ENCODE measurements at regions not wholly inside any gene's neighbourhood (a gene's known extent, or its start where the extent isn't known, plus 50 kb on each side); places are given as distances from the start of the nearest gene placed in this dataset.

DNA sequence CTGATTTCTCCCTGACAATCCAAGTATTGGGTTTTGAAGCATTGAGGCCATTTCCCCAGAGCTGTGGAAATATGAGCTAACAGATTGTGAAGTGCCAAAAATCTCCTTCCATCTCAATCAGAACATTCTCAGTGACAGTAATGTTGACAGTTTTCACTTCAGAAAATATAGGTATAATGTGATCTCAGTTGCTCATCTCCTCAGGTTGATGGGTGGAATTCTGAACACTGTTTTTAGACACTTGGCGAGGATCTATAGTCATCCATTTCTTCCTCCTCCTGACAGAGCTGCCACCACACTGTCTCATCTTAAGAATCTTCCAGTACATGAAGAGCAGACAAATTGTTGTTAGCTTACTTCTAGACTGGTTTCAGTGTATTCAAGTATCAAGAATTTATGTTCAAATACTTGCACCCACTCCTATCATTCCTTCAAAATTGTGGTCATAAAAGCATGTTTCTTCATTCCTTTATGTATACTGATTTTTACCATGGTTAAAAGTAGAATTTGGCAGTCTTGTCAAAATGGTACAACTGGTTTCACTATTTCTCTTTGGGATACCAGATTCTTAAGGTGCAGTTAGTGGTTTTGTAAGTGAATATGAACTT is 199.7 kb upstream of the TLE4 start:
- no peak for DNase-seq

DNA sequence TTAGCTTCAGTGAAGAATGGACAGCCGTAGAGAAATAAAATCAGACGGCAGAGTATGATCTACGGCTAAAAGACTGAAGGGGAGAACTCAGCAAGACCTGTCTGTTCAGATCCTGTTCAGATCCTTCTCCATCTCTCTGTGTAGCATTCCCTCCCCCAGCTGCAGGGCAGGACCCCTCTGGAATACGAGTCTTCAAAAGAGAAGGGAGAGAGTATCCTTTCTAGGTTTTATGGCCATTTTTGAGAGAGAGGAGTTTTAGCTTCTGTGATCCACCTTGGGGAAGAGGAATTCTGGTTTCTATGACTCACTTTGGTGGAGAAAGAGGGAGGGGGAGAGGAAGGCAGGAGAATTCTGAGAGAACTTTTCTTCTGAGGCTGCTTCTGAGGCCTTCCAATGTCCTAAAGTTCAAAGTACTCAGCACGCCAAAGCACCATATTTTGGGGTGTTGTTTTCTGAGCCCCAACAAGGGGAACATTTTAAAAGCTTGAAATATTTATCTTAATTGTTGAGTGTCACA is 194.4 kb upstream of the TLE4 start:
- DNase-seq = no peak

DNA sequence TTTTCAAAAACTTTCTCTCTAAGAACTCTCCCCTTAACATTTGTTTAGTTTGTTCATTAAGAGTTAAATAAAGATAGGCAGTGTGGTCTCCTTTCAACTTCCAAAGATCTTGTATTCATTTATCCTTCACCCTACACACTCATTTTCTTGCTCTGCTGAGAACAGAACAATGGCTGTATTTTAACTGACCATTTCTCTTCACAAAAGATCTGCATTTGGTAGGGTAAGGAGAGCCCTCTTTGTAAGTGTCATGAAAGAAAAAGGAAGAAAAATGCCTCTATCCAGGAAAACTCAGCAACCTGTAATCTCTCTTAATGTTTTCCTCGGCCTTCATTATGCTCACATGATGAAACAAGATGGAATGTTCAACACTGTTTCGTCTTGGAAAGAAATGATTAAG is 193.7 kb upstream of the TLE4 start:
- no peak for DNase-seq

DNA sequence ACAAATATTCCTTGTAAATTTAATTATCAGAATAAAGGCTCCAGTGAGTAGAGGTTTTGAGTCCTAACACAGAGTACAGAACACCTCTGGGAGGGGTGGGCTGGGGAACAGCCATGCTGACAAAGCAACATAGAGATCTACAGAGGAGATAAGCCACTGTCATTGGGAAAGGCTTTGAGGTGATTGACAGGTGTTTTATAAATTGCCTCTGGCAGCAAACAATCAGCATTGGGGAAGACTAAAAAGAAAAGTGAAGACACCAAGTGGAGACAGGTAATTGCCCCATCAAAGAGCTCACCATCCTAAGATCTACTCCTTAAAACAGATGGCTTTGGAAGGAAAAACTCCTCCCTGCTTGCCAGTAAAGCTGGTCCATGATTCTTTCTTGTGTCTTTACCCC is 189.7 kb upstream of the TLE4 start:
- no peak for DNase-seq

DNA sequence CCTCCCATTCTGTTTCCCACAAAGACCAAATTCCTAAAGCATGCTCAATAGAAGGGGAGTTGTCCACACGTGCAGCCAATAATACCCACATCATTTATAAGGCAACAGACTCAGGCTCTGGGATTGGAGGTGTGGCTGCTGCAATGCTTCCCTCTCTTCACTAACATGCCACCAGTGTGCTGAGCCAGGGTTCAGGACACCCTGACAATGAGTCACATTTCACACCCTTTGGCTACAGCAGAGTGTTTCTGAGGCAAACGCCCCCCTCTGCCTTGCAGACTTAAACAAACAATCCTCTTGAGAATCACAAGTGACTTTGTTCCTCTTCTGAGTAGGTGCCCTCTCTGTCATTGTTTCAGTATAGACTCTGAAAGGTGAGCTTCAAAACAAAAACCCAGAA is 189.3 kb upstream of the TLE4 start:
- no peak for DNase-seq

DNA sequence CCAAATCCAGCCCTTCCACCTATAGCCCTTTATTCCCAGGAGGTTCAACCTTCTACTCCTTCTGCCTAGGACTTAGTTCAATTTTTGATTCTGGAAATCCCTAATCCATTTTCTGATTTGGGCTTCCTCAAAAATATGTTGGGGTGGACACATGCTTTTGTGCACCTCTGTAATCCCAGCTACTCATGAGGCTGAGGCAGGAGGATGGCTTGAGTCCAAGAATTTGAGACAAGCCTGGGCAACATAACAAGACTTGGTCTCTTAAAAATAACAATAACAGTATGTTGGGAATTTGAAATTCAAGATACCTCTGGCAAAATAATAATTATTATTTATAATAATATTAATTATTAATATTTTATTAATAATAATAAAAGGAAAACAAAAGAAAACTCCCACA is 188.7 kb upstream of the TLE4 start:
- DNase-seq = no peak

DNA sequence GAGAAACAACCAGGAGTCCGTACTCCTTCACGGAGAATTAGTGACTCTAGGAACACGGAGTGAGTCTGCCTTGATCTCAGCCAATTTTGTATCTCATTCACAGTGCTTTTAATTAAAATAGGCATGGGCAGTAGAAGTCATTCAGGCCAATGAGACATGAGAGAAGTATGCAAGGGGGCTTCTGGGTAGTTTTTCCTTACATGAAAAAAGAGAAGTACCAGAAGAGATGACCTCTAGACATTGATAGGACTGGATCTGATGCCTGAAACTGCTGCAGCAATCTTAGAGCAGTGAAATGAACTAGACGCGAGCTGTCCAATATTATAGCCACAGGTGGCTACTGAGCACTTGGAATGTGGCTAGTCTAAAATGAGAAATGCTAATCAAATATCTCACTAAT is 187.7 kb upstream of the TLE4 start:
- no peak for DNase-seq

DNA sequence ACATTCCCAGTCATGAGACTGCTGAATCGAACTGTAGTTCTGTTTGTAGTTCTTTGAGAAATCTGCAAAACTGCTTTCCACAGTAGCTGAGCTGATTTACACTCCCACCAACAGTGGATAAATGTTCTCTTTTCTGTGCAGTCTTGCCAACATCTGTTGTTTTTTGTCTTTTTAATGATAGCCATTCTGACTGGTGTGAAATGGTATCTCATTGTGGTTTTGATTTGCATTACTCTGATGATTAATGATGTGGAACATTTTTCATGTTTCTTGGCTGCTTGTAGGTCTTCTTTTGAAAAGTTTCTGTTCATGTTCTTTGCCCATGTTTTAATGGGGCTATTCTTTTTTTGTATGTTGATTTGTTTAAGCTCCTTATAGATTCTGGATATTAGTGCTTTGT is 187.3 kb upstream of the TLE4 start:
- DNase-seq = no peak

DNA sequence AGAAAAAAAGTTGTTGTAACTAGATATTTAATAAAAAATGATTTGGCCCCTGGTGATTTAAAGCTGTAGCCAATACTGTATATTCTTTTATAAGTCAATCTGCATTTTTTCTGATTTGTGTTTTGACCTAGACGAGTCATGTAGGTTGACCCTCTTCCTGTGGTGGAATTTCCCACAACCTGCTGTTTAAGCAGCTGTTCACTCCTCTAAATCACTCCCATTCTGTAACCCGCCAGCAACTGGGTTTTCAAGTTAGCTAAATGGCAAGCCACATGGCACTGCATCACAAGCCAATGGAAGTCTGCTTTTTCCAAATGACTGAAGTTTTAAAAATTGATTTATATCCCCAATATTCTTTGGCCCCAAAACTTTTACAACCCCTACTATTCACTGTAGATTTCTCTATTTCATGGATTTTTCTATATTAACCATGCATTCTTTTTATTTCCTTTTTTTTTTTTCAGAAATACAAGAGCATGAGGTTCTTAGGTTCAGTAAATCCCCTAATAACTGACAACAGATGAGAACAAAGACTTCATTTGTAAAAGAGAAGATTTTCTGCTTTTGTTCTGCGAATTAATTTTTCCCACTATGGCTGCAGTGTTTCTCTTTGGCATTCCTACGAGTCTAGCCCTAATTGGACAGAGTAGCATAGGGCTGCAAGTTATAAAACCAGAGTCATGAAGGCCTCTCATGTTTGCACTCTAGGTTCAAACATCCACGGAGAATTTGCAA is 184.5 kb upstream of the TLE4 start:
- DNase-seq = no peak

DNA sequence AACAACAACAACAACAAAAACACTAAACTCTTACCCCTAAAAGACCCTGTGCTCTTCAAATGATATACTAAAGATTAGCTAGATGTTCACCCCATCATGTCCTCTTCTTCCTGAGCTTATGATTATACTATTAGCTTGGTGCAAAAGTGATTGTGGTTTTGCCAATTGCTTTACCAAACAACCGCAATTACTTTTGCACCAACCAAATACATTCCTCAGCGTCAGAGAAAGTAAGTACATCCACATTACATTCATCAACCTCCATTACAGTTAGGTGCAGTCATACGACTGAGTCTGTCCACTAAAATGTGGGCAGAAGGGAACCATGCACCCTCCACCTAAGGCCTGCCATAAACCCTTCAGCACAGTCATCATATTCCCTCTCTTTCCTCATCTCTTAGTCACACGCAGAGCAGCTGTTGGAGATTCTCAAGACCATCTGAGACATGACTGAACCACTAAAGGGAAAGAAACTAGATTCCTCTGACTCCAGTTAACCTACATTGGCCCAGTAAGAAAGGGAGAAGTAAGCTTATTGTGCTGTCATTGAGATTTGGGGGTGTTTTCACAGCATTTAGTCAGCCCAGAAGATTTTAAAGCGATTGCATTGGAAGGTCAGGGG is 181.6 kb upstream of the TLE4 start:
- DNase-seq = no peak

DNA sequence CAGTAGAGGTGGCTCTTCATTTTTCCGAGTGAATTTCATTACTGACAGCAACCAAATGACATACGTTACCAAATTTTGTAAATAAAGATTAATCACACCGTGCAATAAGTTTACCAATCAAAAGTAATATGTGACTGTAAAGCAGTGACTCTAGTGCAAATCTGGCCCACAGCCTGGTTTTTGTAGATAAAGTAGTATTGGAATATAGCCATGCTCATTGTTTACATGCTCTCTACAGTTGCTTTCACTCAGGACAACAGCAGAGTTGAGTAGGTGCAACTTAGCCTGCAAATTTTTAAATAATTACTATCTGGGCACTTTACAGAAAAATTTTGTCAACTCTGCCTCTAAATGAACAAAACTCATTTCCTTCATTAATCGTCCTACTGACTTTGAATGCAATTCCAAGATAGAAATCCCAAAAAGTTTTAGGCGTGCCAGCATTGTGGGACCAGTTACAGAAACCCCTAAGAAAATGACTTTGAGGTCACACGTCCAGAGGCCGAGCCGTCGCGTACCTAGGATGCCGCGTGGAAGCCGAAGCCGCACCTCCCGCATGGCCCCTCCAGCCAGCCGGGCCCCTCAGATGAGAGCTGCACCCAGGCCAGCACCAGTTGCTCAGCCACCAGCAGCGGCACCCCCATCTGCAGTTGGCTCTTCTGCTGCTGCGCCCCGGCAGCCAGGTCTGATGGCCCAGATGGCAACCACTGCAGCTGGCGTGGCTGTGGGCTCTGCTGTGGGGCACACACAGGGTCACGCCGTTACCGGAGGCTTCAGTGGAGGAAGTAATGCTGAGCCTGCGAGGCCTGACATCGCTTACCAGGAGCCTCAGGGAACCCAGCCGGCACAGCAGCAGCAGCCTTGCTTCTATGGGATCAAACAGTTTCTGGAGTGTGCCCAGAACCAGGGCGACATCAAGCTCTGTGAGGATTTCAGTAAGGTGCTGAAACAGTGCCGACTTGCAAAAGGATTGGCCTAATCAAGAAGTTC is 180.7 kb upstream of the TLE4 start:
- DNase-seq = no peak

DNA sequence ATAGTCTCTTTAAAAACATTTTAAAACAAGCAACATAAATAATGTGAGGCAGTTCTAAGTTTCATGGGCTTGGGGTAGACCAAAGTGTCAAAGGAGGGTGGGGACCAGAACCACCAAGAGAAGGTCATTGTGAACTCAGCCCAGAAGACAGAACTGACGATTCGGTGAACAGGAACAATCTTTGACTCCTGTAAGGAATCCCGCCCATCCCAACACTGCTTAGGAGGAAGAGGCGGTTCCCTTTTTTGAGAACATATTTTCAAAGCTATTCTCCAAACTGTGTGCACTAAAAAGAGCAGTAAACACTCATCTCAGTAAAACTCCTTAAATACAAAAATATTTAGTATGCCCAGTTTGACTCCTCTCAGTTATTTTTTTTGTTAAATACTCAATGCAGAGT is 176.5 kb upstream of the TLE4 start:
- DNase-seq = no peak

DNA sequence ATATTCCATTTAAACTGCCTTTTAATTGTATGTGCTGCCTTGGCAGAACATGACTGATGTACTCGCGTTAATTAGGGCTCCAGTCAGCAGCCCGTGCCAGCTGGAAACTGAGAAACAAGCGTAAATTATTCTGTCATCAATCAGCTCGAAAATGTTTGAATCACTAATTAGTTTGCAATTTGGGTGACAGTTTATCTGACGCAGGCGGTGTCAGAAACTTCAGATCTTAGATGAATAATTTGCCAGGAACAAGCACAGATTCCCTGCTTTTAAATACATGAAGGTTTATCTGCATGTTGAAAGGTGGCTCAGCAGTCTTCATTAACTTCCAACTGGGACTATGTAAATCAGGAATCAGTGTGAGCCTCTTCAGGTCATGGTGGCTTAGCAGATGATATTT is 176.0 kb upstream of the TLE4 start:
- no peak for DNase-seq

DNA sequence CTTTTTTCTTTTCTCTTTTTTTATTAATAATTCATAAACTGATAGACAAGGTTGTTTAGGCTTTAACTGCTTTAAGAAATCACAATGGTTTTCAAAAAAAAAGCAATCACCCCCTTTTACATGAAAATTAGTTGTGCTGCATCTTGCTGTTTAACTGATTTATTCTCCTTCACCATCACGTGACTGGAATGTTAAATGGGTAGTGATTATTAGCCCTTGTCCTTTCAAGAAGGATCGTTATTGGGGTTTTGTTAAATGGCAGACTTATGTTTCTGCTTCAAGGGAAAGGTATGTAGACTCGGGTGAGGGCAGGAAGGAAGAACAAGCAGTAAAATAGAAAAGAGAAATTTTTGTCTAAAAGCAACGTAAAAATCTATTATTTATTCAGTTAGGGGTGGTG is 175.6 kb upstream of the TLE4 start:
- no peak for DNase-seq

DNA sequence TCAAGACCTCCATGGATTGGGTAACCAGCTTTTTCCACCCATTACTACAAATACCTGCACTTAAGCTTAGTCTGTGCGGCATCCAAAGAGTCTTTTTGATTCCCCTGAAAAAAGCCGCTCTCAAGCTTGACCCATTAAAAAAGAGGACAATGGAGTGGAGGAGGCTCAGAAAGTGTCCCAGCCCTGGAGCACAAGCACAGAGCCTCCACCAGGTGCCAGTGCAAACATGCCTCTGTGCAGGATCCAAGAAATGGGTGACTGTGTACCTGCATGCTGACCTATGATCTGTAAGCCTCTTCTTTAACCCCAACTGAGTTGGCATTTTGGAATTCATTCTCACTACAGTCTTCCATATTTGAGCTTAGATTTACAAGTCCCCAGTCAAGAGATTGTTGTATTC is 168.3 kb upstream of the TLE4 start:
- DNase-seq = no peak

DNA sequence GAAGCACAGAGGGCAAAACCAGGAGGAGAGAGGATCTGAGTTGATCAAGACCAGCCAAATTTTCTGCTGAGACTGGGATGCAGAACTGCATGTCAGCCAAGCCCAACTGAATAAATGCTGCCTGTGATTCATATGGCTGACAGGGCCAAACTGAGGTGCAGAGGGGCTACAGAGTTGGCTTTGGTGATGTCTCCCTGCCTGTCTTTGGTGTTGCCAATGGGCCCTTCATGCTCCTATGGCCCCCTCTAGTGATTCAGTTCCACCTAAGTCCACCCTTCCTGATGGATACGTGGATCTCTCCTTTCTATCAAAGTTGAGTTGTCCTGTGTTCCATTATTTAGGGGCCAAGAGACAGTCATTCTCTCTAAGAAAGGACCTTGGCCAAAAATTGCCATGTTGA is 163.6 kb upstream of the TLE4 start:
- no peak for DNase-seq

DNA sequence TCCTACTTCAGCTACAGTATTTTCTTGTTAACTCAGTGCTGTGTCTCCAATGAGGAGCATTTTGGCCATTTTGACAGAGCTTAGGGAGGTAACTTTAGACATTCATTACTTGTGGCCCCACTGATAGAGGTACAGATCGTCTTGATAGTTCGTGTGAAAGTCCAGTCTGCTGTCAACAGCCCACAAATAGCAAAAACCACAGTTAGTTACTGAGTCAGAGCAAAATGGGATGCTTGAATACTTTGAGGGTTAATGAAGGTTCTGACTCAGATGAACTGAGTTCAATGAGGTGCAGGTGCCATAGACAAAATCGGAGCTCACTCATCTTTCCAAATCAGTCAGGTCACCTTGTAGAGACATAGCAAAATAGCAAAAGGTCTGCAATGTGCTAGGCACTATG is 163.1 kb upstream of the TLE4 start:
- no peak for DNase-seq

DNA sequence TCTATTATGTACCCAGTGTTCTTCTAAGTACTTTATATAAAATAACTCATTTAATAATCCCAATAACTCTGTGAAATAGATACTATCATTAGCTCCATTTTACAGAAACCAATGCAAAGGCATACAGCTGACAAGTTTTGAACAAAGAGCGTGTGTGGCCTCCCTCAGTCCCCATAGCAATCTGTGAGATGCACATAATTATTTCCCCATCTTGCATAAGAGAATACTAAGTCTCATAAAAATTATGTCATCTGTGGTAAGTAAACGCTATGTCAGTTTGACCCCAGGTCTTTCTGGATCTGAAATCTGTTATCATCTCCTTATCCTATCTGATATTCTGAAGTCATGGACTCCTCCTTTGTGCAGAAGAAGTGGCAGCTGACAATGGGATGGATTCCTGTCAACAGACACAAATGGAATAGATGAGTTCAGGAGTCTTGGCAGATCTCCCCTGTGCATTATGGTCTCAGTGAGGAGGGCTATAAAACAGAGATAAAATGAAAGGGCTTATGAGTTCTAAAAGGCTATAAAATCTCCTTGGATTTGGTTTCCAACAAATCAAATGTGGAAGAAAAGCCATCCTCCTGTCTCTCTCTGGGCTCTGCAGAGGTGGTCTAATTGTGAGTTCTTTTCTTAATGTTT is 162.5 kb upstream of the TLE4 start:
- no peak for DNase-seq

DNA sequence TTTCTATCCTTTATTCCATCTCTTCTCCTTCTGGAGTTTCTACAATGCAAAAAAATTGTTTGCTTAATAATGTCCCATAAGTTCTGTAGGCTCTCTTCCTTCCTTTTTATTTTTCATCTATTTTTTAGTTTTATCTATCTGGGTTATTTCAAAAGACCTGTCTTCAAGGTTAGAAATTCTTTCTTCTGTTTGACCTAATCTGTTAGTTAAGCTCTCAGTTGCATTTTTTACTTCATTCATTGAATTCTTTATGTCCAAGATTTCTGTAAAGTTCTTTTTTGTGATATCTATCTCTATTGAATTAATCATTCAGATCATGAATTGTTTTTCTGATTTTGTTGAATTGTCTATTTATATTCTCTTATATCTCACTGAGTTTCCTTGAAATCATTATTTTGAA is 145.9 kb upstream of the TLE4 start:
- DNase-seq = no peak

DNA sequence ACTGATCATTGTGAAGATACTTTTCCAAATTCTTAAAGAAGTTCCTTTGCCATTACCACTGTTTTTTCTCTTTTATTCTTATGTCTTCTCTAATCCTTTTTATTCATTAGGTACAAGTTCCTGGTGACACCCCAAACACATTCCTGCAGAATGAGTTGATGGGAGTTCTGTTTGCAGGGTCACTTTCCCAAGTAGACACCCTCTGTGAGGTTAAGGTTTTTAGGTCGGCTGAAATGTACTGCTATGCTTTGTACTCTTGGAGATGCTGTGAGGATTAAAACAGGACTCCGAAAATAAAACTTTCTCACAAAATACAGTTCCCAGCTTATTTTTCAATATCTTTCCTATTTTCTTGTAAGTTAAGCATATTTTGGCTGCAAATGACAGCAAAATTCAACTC is 143.3 kb upstream of the TLE4 start:
- no peak for DNase-seq

DNA sequence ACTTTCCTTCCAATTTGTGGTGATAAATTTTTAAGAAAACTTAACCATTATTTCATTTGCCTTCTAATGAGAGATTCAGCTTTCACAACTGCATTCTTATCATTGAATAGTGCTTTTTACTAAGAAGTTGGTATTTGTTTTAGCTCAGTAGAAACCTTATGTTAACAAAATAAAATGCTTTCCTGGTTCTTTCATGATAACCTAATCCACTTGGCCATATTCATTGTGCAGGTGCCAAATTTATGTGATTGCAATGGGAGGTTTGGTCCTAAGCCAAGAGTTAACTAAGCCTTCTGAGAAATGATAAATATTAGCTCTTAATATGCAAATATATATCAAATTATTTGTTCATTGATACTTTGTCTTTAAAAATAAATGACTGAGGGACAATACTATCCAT is 141.1 kb upstream of the TLE4 start:
- no peak for DNase-seq

DNA sequence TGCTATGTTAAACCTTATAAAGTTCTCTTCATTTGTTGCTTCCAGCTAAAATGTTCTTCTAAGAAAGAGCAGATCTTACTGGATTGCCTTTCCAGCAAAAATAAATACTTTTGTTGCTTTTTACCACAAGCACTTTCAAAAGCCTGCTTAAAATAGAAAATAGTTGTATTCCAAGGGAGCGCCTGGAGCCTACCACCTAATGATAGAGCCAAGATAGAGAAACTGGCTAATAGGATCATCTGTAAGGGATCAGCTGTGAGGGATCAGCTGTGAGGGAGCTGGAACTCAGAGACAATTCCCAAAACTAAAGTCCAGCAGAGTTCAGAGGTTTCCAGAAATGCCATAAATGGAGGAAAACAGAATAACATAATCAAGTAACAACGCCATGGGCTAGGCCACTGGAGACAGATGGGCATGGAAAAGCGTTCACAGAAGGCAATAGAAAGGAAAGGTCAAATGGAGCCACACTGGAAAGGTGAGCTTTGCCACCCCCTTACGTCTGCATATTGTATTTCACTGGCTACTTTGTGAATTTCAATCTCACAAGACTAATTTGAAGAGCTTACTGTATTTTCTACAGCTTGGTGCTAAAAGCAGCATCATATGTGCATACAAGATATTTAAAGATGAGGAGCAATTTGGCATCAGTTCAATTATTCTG is 140.6 kb upstream of the TLE4 start:
- DNase-seq = no peak
